NB4 (cell line): ENCODE measurements at regions not wholly inside any gene's neighbourhood (a gene's known extent, or its start where the extent isn't known, plus 50 kb on each side); places are given as distances from the start of the nearest gene placed in this dataset.

Experiments used
- POLR2A ChIP-seq: IDR thresholded peaks from 2 replicates; pipeline ENCODE4 v1.6.1; 2011; ENCODE audit warnings: mild to moderate bottlenecking; ENCODE audit not compliant: insufficient read length; ENCODE audit errors: extremely low read depth
- TF ChIP-seq, protein P1 (sequence below): IDR thresholded peaks from one replicate; pipeline ENCODE4 v1.5.1; 2012; ENCODE audit warnings: low read depth, low read length
- TF ChIP-seq, protein P2 (sequence below): IDR thresholded peaks from 2 replicates; pipeline ENCODE4 v1.6.1; 2011; ENCODE audit warnings: low read depth, low read length

DNA sequence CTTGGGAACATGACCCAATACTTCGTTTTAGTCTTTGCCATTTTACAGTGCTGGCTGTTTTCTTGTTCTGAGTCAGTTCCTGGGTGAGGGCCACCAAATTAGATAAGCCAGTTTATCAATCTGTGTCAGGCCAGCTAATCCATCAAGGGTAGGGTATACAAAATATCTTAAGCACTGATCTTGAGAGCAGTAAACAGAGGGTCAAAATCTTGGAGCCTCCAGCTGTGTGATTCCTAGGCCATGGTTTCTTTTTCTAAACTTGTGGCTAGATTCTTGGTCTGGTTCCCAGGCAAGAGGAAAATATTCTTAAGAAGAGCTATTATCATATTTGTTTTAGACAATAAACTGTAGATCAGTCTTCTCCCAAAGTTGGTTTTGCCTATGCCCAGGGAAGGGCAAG lies 1396.6 kb upstream of the PABPC4L start:
- TF ChIP-seq, protein P1, sequence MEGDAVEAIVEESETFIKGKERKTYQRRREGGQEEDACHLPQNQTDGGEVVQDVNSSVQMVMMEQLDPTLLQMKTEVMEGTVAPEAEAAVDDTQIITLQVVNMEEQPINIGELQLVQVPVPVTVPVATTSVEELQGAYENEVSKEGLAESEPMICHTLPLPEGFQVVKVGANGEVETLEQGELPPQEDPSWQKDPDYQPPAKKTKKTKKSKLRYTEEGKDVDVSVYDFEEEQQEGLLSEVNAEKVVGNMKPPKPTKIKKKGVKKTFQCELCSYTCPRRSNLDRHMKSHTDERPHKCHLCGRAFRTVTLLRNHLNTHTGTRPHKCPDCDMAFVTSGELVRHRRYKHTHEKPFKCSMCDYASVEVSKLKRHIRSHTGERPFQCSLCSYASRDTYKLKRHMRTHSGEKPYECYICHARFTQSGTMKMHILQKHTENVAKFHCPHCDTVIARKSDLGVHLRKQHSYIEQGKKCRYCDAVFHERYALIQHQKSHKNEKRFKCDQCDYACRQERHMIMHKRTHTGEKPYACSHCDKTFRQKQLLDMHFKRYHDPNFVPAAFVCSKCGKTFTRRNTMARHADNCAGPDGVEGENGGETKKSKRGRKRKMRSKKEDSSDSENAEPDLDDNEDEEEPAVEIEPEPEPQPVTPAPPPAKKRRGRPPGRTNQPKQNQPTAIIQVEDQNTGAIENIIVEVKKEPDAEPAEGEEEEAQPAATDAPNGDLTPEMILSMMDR = no peak
- no peak for TF ChIP-seq POLR2A
- TF ChIP-seq, protein P2, sequence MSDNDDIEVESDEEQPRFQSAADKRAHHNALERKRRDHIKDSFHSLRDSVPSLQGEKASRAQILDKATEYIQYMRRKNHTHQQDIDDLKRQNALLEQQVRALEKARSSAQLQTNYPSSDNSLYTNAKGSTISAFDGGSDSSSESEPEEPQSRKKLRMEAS = no peak
